Frontal cortex (tissue), 3 donors: ENCODE measurements at regions not wholly inside any gene's neighbourhood (a gene's known extent, or its start where the extent isn't known, plus 50 kb on each side); places are given as distances from the start of the nearest gene placed in this dataset.

Source experiments
- DNase-seq, 2 donors: peaks; one replicate each; pipeline ENCODE4 v3.0.0; 2012; ENCODE audit warnings: low spot score in 2 of 2
- FAIRE-seq: peaks from 2 replicates; lab custom pipeline; 2012; peaks lifted over from hg19 to GRCh38; lab: Jason Lieb, UNC
- donor health status: control.
- donor health status: control.
- donor health status: control.

GRCh38 chr2:20521682-20522189 lies 74.9 kb downstream of the RHOB start:
- DNase-seq (no peak), FAIRE-seq (no peak)

- FAIRE-seq (no peak), DNase-seq (no peak)
These were observed 76.4 kb downstream of the RHOB start for GRCh38 chr2:20523073-20523798.

- no peak for DNase-seq
- FAIRE-seq: no peak
These were observed 76.9 kb downstream of the RHOB start for GRCh38 chr2:20523799-20524187.

- DNase-seq: no peak
- FAIRE-seq: no peak
These were observed 77.7 kb downstream of the RHOB start for GRCh38 chr2:20524412-20525040.

GRCh38 chr2:20525041-20526035 lies 78.5 kb downstream of the RHOB start:
- DNase-seq (no peak), FAIRE-seq (no peak)

- FAIRE-seq (no peak), DNase-seq (no peak)
These were observed 79.3 kb downstream of the RHOB start for GRCh38 chr2:20526160-20526559.

- DNase-seq: no peak
- no peak for FAIRE-seq
These were observed 79.8 kb downstream of the RHOB start for GRCh38 chr2:20526708-20527107.

GRCh38 chr2:20528713-20529112 lies 81.8 kb downstream of the RHOB start:
- DNase-seq (no peak), FAIRE-seq (no peak)

- DNase-seq (no peak), FAIRE-seq (no peak)
These were observed 83.6 kb downstream of the RHOB start for GRCh38 chr2:20530520-20530919.

- no peak for FAIRE-seq
- no peak for DNase-seq
These were observed 84.9 kb downstream of the RHOB start for GRCh38 chr2:20531633-20532262.

- no peak for DNase-seq
- no peak for FAIRE-seq
These were observed 86.0 kb downstream of the RHOB start for GRCh38 chr2:20532634-20533437.

- FAIRE-seq: no peak
- no peak for DNase-seq
These were observed 87.2 kb downstream of the RHOB start for GRCh38 chr2:20533993-20534622.

GRCh38 chr2:20534913-20535801 lies 88.3 kb downstream of the RHOB start:
- FAIRE-seq: no peak
- DNase-seq: no peak

GRCh38 chr2:20536619-20537422 lies 89.9 kb downstream of the RHOB start:
- DNase-seq (no peak), FAIRE-seq (no peak)

GRCh38 chr2:20537423-20538307 lies 90.8 kb downstream of the RHOB start:
- DNase-seq: no peak
- no peak for FAIRE-seq
